ENCODE measurements at regions not wholly inside any gene's neighbourhood (a gene's known extent, or its start where the extent isn't known, plus 50 kb on each side); places are given as distances from the start of the nearest gene placed in this dataset.

DNA sequence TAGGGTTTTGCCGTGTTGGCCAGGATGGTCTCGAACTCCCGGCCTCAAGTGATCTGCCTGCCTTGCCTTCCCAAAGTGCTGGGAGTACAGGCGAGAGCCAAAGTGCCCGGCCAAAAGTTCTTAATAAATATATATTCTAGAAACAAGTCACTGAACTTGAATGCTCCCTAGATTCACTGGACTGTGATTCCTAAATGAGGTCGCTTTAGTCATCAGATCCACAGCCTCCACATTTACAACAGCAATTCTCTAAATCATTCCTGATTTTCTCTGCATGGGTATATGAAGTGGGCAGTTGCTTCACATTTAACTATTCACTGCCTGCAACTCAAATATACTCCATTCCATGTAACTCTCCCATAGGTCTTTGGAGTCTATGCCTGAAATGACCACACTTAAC lies 813.0 kb downstream of the GALC start:
- TF ChIP-seq CTCF (conservative IDR thresholded peaks at IDR 0.05) (no peak), ZFX (IDR thresholded peaks at IDR 0.05) (no peak)

Data from C4-2B (cell line).